HUES6 (cell line): ENCODE measurements at regions not wholly inside any gene's neighbourhood (a gene's known extent, or its start where the extent isn't known, plus 50 kb on each side); places are given as distances from the start of the nearest gene placed in this dataset.
"Not testable (repeated sequence)": the region's sequence is repeated elsewhere in the genome, so short reads cannot be mapped to it uniquely, and the experiment has no call there.

Source experiments
- H3K27ac ChIP-seq: 2 replicates; pipeline ENCODE4 v1.7.0; 2013; ENCODE audit warnings: low read depth, mild to moderate bottlenecking, low read length, inconsistent platforms
- H3K27me3 ChIP-seq: 2 replicates; pipeline ENCODE4 v1.6.1; 2013; ENCODE audit warnings: low read length; ENCODE audit not compliant: control insufficient read depth, insufficient read depth
- H3K36me3 ChIP-seq: 2 replicates; pipeline ENCODE4 v1.6.1; 2013; ENCODE audit warnings: low read length; ENCODE audit not compliant: control insufficient read depth, insufficient read depth
- H3K4me1 ChIP-seq: 2 replicates; pipeline ENCODE4 v1.6.1; 2013; ENCODE audit warnings: low read length; ENCODE audit not compliant: control insufficient read depth, insufficient read depth
- H3K4me3 ChIP-seq: 2 replicates; pipeline ENCODE4 v1.5.1; 2013; ENCODE audit warnings: low read depth, low read length
- H3K9ac ChIP-seq: one replicate; pipeline ENCODE4 v1.6.1; 2013; ENCODE audit warnings: mild to moderate bottlenecking, low read length
- H3K9me3 ChIP-seq: 2 replicates; pipeline ENCODE4 v1.6.1; 2013; ENCODE audit warnings: low read depth, low read length; ENCODE audit not compliant: control insufficient read depth, insufficient read depth

GRCh38 chr1:81738875-81739274 lies 61.9 kb upstream of the ADGRL2 start:
- Histone ChIP-seq H3K36me3 (no peaks in the 10 kb centered on the region), H3K27me3 (no peaks in the 10 kb centered on the region), H3K9ac (no peak overlapping the region), H3K9me3 (no peaks in the 10 kb centered on the region), H3K4me1 (peaks cover 4% of the 10 kb centered on the region), H3K27ac (no peak overlapping the region), H3K4me3 (no peak overlapping the region)

DNA sequence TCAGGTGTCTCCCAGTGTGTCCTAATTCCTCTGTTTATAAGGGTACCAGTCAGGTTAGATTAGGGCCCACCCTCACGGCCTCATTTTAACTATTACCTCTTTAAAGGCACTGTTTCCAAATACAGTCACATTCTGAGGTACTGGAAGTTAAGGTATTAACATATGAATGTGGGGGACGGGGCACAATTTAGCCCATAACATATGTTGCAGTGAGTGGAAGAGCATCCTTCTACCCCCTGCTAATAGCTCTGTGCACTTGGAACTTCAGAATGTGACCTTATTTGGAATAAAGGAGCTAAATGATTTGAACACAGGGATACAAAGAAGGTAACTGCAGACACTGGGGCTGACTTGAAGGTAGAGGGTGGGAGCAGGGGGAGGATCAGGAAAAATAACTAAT lies 67.3 kb upstream of the ADGRL2 start:
- Histone ChIP-seq H3K27ac (peak overlapping the region; percentile 11; the same call in 1 of the 2 replicates), H3K27me3 (no peaks in the 10 kb centered on the region), H3K36me3 (no peaks in the 10 kb centered on the region), H3K4me3 (no peak overlapping the region), H3K9me3 (no peaks in the 10 kb centered on the region), H3K4me1 (peaks cover 9% of the 10 kb centered on the region), H3K9ac (no peak overlapping the region)

DNA sequence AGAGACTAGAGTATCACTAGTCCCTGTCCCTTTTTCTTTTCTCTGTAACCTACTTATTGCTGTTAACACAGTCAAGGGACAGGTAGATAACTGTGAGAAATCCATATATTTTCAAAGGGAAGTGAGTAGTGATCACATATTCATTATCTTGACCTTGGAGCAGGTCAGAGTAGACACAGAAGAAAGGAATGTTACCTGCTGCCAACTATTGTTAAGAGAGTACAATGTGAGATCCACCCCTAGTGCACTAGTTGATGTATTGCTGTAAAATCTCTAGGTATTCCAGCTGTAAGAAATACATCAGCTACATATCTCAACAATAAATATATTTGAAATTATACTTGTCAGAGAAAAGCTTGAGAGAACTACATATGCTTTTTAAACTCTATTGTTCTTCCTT lies 68.7 kb upstream of the ADGRL2 start:
- H3K9me3 ChIP-seq, result no peaks in the 10 kb centered on the region

GRCh38 chr1:81730881-81731280 lies 69.9 kb upstream of the ADGRL2 start:
- Histone ChIP-seq H3K9ac (no peak overlapping the region), H3K9me3 (no peaks in the 10 kb centered on the region), H3K4me1 (peaks cover 9% of the 10 kb centered on the region), H3K36me3 (no peaks in the 10 kb centered on the region), H3K27me3 (no peaks in the 10 kb centered on the region), H3K4me3 (no peak overlapping the region), H3K27ac (no peak overlapping the region)

More for the DNA sequence above, 68.7 kb upstream of the ADGRL2 start:
- Histone ChIP-seq H3K36me3 (no peaks in the 10 kb centered on the region), H3K27me3 (no peaks in the 10 kb centered on the region), H3K27ac (no peak overlapping the region), H3K4me3 (no peak overlapping the region), H3K4me1 (peaks cover 9% of the 10 kb centered on the region), H3K9ac (no peak overlapping the region)

DNA sequence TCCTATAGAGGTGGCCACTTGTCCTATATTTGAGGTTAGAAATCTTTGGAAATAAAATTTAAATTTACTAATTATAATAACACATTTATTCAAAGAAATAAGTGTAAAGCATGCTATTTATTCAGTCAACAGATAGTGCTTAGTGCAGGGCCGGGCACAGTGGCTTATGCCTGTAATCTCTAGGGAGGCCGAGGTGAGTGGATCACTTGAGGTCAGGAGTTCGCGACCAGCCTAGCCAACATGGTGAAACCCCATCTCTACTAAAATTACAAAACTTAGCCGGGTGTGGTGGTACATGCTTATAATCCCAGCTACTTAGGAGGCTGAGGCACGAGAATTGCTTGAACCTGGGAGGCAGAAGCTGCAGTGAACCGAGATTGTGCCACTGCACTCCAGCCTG lies 70.4 kb upstream of the ADGRL2 start:
- H3K4me1 ChIP-seq, H3K9me3 ChIP-seq, H3K27me3 ChIP-seq, H3K36me3 ChIP-seq, H3K4me3 ChIP-seq, H3K9ac ChIP-seq, H3K27ac ChIP-seq: not testable (repeated sequence)

- Histone ChIP-seq H3K27me3 (no peaks in the 10 kb centered on the region), H3K36me3 (no peaks in the 10 kb centered on the region), H3K27ac (no peak overlapping the region), H3K9ac (no peak overlapping the region), H3K4me3 (no peak overlapping the region), H3K4me1 (peaks cover 9% of the 10 kb centered on the region), H3K9me3 (no peaks in the 10 kb centered on the region)
Measured at GRCh38 chr1:81729818-81730217, 70.9 kb upstream of the ADGRL2 start.

- Histone ChIP-seq H3K36me3 (no peaks in the 10 kb centered on the region), H3K27ac (no peak overlapping the region), H3K9ac (no peak overlapping the region), H3K4me1 (peaks cover 9% of the 10 kb centered on the region), H3K4me3 (no peak overlapping the region), H3K9me3 (no peaks in the 10 kb centered on the region), H3K27me3 (no peaks in the 10 kb centered on the region)
Measured at GRCh38 chr1:81729239-81729638, 71.5 kb upstream of the ADGRL2 start.

GRCh38 chr1:81725823-81726222 lies 74.9 kb upstream of the ADGRL2 start:
- Histone ChIP-seq H3K27ac (no peak overlapping the region), H3K9me3 (no peaks in the 10 kb centered on the region), H3K27me3 (no peaks in the 10 kb centered on the region), H3K36me3 (no peaks in the 10 kb centered on the region), H3K4me1 (no peaks in the 10 kb centered on the region), H3K9ac (no peak overlapping the region), H3K4me3 (no peak overlapping the region)

DNA sequence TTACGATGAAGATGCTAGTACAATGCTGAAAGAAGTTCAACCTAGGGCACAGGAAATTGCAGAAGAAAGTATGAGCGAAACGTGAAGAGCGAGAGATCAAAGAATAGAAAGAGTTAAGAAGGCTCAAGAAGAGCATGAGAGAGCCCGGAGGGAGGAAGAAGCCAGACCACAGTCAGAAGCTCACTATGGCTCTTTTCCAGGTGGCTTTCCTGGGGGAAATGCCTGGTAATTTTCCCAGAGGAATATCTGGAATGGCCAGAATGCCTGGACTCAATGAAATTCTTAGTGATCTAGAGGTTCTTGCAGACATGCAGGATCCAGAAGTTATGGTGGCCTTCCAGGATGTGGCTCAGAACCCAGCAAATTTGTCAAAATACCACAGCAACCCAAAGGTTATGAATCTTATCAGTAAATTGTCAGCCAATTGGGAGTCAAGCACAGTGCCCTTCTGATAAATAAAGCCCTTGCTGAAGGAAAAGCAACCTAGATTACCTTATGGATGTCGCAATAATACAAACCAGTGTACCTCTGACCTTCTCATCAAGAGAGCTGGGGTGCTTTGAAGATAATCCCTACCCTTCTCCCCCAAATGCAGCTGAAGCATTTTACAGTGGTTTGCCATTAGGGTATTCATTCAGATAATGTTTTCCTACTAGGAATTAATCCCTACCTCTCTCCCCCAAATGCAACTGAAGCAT lies 78.0 kb upstream of the ADGRL2 start:
- not testable (repeated sequence) for H3K27ac ChIP-seq, H3K9me3 ChIP-seq, H3K27me3 ChIP-seq, H3K4me3 ChIP-seq, H3K36me3 ChIP-seq, H3K4me1 ChIP-seq, H3K9ac ChIP-seq

- not testable (repeated sequence) for H3K36me3 ChIP-seq, H3K27ac ChIP-seq, H3K4me3 ChIP-seq, H3K27me3 ChIP-seq, H3K9me3 ChIP-seq, H3K9ac ChIP-seq, H3K4me1 ChIP-seq
Measured at GRCh38 chr1:81720256-81720655, 80.5 kb upstream of the ADGRL2 start.

DNA sequence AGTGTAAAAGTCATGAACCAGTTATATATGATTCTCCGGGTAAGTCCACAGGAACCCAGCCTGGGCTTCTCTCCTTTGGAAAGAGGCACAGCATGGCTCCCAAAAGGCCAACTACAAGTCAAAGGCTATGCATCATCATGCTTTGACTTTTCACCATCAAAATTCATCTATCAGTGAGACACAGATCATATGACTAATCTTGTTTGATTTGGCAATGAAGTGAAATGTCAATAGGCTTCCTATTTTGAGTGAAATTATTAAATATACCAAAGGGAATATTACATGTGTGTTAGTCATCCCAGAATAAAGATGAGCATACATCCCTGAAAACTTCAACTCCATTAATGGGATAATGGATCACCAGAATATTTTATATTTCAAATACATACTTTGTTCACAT lies 83.5 kb upstream of the ADGRL2 start:
- no peaks in the 10 kb centered on the region for H3K27me3 ChIP-seq
- H3K4me1 ChIP-seq, result peaks cover 3% of the 10 kb centered on the region; the same call in 1 of the 2 replicates
- no peaks in the 10 kb centered on the region for H3K9me3 ChIP-seq
- H3K4me3 ChIP-seq, result no peak overlapping the region
- H3K9ac ChIP-seq, result no peak overlapping the region
- no peak overlapping the region for H3K27ac ChIP-seq
- H3K36me3 ChIP-seq, result no peaks in the 10 kb centered on the region

- H3K36me3 ChIP-seq, result no peaks in the 10 kb centered on the region
Measured at GRCh38 chr1:81715391-81715790, 85.3 kb upstream of the ADGRL2 start.

More at GRCh38 chr1:81715391-81715790, 85.3 kb upstream of the ADGRL2 start:
- Histone ChIP-seq H3K27ac (no peak overlapping the region), H3K9me3 (no peaks in the 10 kb centered on the region), H3K27me3 (no peaks in the 10 kb centered on the region), H3K4me1 (peaks cover 3% of the 10 kb centered on the region; the same call in 1 of the 2 replicates), H3K9ac (no peak overlapping the region), H3K4me3 (no peak overlapping the region)
